OCI-LY7 (cell line): ENCODE measurements at regions not wholly inside any gene's neighbourhood (a gene's known extent, or its start where the extent isn't known, plus 50 kb on each side); places are given as distances from the start of the nearest gene placed in this dataset.

Experiments
- BruUV-seq: library from RNA; stranded (reverse); fragments of 400-500 nt; replicated peaks from 2 replicates; lab custom pipeline; 2021; lab: Mats Ljungman, UMichigan
- CTCF ChIA-PET: fragments of 300-600 bp; sonication (Branson Sonifier 250); formaldehyde crosslinking; loops from one replicate; lab custom pipeline; 2022; ENCODE audit warnings: antibody characterized with exemption; ENCODE audit not compliant: unreplicated experiment; lab: Charles Lee
- POLR2A ChIA-PET: fragments of 300-600 bp; sonication (Branson Sonifier 250); formaldehyde crosslinking; loops from one replicate; lab custom pipeline; 2022; ENCODE audit warnings: antibody characterized with exemption; lab: Charles Lee
- DNase-seq: peaks from one replicate; pipeline ENCODE4 v3.0.0-alpha.2; 2015; ENCODE audit warnings: low spot score
- H2AFZ ChIP-seq: fragments of 200-600 bp; sonication (generic), shearing (Covaris generic); 2 replicates; pipeline ENCODE4 v1.6.1; 2014; ENCODE audit warnings: mild to moderate bottlenecking, antibody characterized with exemption, low read length, moderate library complexity
- H3K27ac ChIP-seq: fragments of 200-600 bp; sonication (generic); 2 replicates; pipeline ENCODE4 v1.5.1; 2014; ENCODE audit warnings: mixed run types, low read depth, mild to moderate bottlenecking, moderate library complexity, low read length, inconsistent platforms; ENCODE audit not compliant: poor library complexity, severe bottlenecking
- H3K36me3 ChIP-seq: fragments of 200-600 bp; sonication (generic); 2 replicates; pipeline ENCODE4 v1.6.1; 2014; ENCODE audit warnings: mild to moderate bottlenecking, antibody characterized with exemption, low read length, moderate library complexity, mixed read lengths; ENCODE audit not compliant: insufficient read depth
- H3K4me1 ChIP-seq: fragments of 200-600 bp; sonication (generic); 2 replicates; pipeline ENCODE4 v1.5.1; 2014; ENCODE audit warnings: mild to moderate bottlenecking, low read length; ENCODE audit not compliant: insufficient read depth, poor library complexity, severe bottlenecking
- H3K4me2 ChIP-seq: fragments of 200-600 bp; sonication (generic); 2 replicates; pipeline ENCODE4 v1.6.1; 2014; ENCODE audit warnings: mild to moderate bottlenecking, low read length
- H3K4me3 ChIP-seq: fragments of 200-600 bp; sonication (generic); 2 replicates; pipeline ENCODE4 v1.5.1; 2014; ENCODE audit warnings: mild to moderate bottlenecking, low read depth, low read length; ENCODE audit not compliant: poor library complexity, severe bottlenecking
- H3K79me2 ChIP-seq: fragments of 200-600 bp; sonication (generic); 2 replicates; pipeline ENCODE4 v1.6.1; 2016; ENCODE audit warnings: low read depth, mild to moderate bottlenecking, low read length, moderate library complexity, mixed read lengths; ENCODE audit not compliant: insufficient read depth
- H3K9me2 ChIP-seq: fragments of 200-600 bp; sonication (generic); 2 replicates; pipeline ENCODE4 v1.6.1; 2016; ENCODE audit warnings: mild to moderate bottlenecking, low read length, mixed read lengths; ENCODE audit not compliant: insufficient read depth
- H3K9me3 ChIP-seq: fragments of 200-600 bp; sonication (generic); 2 replicates; pipeline ENCODE4 v1.6.1; 2014; ENCODE audit warnings: mild to moderate bottlenecking, mixed run types, low read length, mixed read lengths
- H4K20me1 ChIP-seq: fragments of 200-600 bp; sonication (generic); 2 replicates; pipeline ENCODE4 v1.6.1; 2014; ENCODE audit warnings: mild to moderate bottlenecking, antibody characterized with exemption, low read length, moderate library complexity, mixed read lengths; ENCODE audit not compliant: insufficient read depth
- CTCF ChIP-seq: fragments of 200-600 bp; sonication (generic); conservative IDR thresholded peaks from 2 replicates; pipeline ENCODE4 v1.5.1; 2014; ENCODE audit warnings: mild to moderate bottlenecking, antibody characterized with exemption, low read length, moderate library complexity, mixed read lengths
- EZH2phosphoT487 ChIP-seq: fragments of 200-600 bp; sonication (generic); IDR thresholded peaks from 2 replicates; pipeline ENCODE4 v1.6.1; 2018; ENCODE audit warnings: low read depth, borderline replicate concordance, mild to moderate bottlenecking, mixed run types, antibody characterized with exemption, low read length, moderate library complexity, mixed read lengths
- intact Hi-C: fragments of 100-400 bp; cut with micrococcal nuclease; formaldehyde crosslinking; loops from one replicate; pipeline ENCODE4 v1.10.0; 2022; ENCODE audit not compliant: unreplicated experiment

GRCh38 chr14:27050208-27050607 lies 452.4 kb upstream of the NOVA1 start:
- Histone ChIP-seq H3K36me3 (no peaks in the 10 kb centered on the region), H3K9me3 (peaks cover 10% of the 10 kb centered on the region; the same call in 1 of the 2 replicates), H4K20me1 (no peaks in the 10 kb centered on the region), H3K4me2 (no peak overlapping the region), H3K4me1 (no peaks in the 10 kb centered on the region), H3K4me3 (no peak overlapping the region), H3K27ac (no peak overlapping the region), H3K9me2 (no peaks in the 10 kb centered on the region), H3K79me2 (no peaks in the 10 kb centered on the region), H2AFZ (no peak overlapping the region)
- CTCF ChIA-PET, result no interaction called here
- intact Hi-C loops, result no loop called here
- POLR2A ChIA-PET, result interaction anchor here (0.6 to 1.1 kb wide), 2 partner anchors 9 to 1295 kb away, joined by 3 to 4 read pairs; no protein-coding TSS in a partner anchor
- DNase-seq, result no peak
- no peak for TF ChIP-seq EZH2phosphoT487
- TF ChIP-seq CTCF, result no peak
- no TSS peak for BruUV-seq

- Histone ChIP-seq H4K20me1 (no peaks in the 10 kb centered on the region), H3K79me2 (no peaks in the 10 kb centered on the region), H3K9me2 (no peaks in the 10 kb centered on the region), H3K4me2 (no peak overlapping the region), H3K4me1 (no peaks in the 10 kb centered on the region), H3K4me3 (no peak overlapping the region), H3K27ac (no peak overlapping the region), H2AFZ (no peak overlapping the region), H3K9me3 (0 out of 2 replicates have a peak, but pooled peaks cover 11% of the 10 kb centered on the region), H3K36me3 (no peaks in the 10 kb centered on the region)
- CTCF ChIA-PET, result no interaction called here
- no TSS peak for BruUV-seq
- POLR2A ChIA-PET, result no interaction called here
- TF ChIP-seq EZH2phosphoT487 (no peak), CTCF (no peak)
- intact Hi-C loops, result no loop called here
- no peak for DNase-seq
These were observed 458.8 kb upstream of the NOVA1 start for GRCh38 chr14:27056586-27056985.

- POLR2A ChIA-PET, result no interaction called here
- Histone ChIP-seq H2AFZ (no peak overlapping the region), H4K20me1 (no peaks in the 10 kb centered on the region), H3K27ac (no peak overlapping the region), H3K36me3 (no peaks in the 10 kb centered on the region), H3K9me3 (0 out of 2 replicates have a peak, but pooled peaks cover 6% of the 10 kb centered on the region), H3K4me3 (no peak overlapping the region), H3K79me2 (no peaks in the 10 kb centered on the region), H3K4me2 (no peak overlapping the region), H3K9me2 (no peaks in the 10 kb centered on the region), H3K4me1 (no peaks in the 10 kb centered on the region)
- TF ChIP-seq CTCF, result no peak
- TF ChIP-seq EZH2phosphoT487, result no peak
- no peak for DNase-seq
- CTCF ChIA-PET, result no interaction called here
- no TSS peak for BruUV-seq
- intact Hi-C loops, result no loop called here
These were observed 463.5 kb upstream of the NOVA1 start for GRCh38 chr14:27061299-27061698.
